Hematopoietic multipotent progenitor cell treated with erythropoietin and hydrocortisone succinate and interleukin-3 and kit ligand, for 17 days (in vitro differentiated cells): ENCODE measurements at regions not wholly inside any gene's neighbourhood (a gene's known extent, or its start where the extent isn't known, plus 50 kb on each side); places are given as distances from the start of the nearest gene placed in this dataset.
"Not testable (repeated sequence)": the region's sequence is repeated elsewhere in the genome, so short reads cannot be mapped to it uniquely, and the experiment has no call there.

ENCODE experiments used
- DNase-seq: peaks from one replicate; pipeline ENCODE4 v3.0.0-alpha.2; 2015; ENCODE audit warnings: low spot score

- DNase-seq: no peak
Measured at GRCh38 chr10:25808372-25808771, 125.7 kb upstream of the MYO3A start.

- no peak for DNase-seq
Measured at GRCh38 chr10:25811052-25811685, 122.9 kb upstream of the MYO3A start.

- no peak for DNase-seq
Measured at GRCh38 chr10:25813511-25813910, 120.5 kb upstream of the MYO3A start.

- DNase-seq: no peak
Measured at GRCh38 chr10:25815236-25815635, 118.8 kb upstream of the MYO3A start.

- no peak for DNase-seq
Measured at GRCh38 chr10:25815999-25816768, 117.8 kb upstream of the MYO3A start.

GRCh38 chr10:25817200-25817599 is 116.8 kb upstream of the MYO3A start:
- DNase-seq: no peak

GRCh38 chr10:25818751-25819150 is 115.3 kb upstream of the MYO3A start:
- no peak for DNase-seq

- DNase-seq: no peak
Measured at GRCh38 chr10:25820472-25820871, 113.6 kb upstream of the MYO3A start.

- DNase-seq: no peak
Measured at GRCh38 chr10:25820874-25821273, 113.2 kb upstream of the MYO3A start.

GRCh38 chr10:25824050-25824449 is 110.0 kb upstream of the MYO3A start:
- DNase-seq: no peak

GRCh38 chr10:25828475-25828874 is 105.6 kb upstream of the MYO3A start:
- no peak for DNase-seq

GRCh38 chr10:25831080-25831479 is 102.9 kb upstream of the MYO3A start:
- no peak for DNase-seq

GRCh38 chr10:25839683-25840082 is 94.3 kb upstream of the MYO3A start:
- no peak for DNase-seq

GRCh38 chr10:25840875-25841274 is 93.2 kb upstream of the MYO3A start:
- DNase-seq: not testable (repeated sequence)

GRCh38 chr10:25842146-25842545 is 91.9 kb upstream of the MYO3A start:
- no peak for DNase-seq

GRCh38 chr10:25843551-25844170 is 90.4 kb upstream of the MYO3A start:
- no peak for DNase-seq

- not testable (repeated sequence) for DNase-seq
Measured at GRCh38 chr10:25844716-25845115, 89.3 kb upstream of the MYO3A start.

GRCh38 chr10:25849268-25849667 is 84.8 kb upstream of the MYO3A start:
- no peak for DNase-seq

- DNase-seq: no peak
Measured at GRCh38 chr10:25849988-25850387, 84.0 kb upstream of the MYO3A start.

GRCh38 chr10:25851548-25851947 is 82.5 kb upstream of the MYO3A start:
- no peak for DNase-seq

- no peak for DNase-seq
Measured at GRCh38 chr10:25852364-25852941, 81.6 kb upstream of the MYO3A start.

- DNase-seq: no peak
Measured at GRCh38 chr10:25858076-25858475, 76.0 kb upstream of the MYO3A start.

GRCh38 chr10:25865267-25865666 is 68.8 kb upstream of the MYO3A start:
- DNase-seq: no peak
